ENCODE measurements at regions not wholly inside any gene's neighbourhood (a gene's known extent, or its start where the extent isn't known, plus 50 kb on each side); places are given as distances from the start of the nearest gene placed in this dataset.

- no peaks in the 10 kb centered on the region for H3K27me3 ChIP-seq
- no peaks in the 10 kb centered on the region for H3K4me1 ChIP-seq
- H3K36me3 ChIP-seq = no peaks in the 10 kb centered on the region
- no peak overlapping the region for H3K4me3 ChIP-seq
- H3K9me3 ChIP-seq = no peaks in the 10 kb centered on the region
- intact Hi-C loops (cut with DNase I; ENCODE audit: low total_unique reads) = no loop called here
- no peak overlapping the region for H3K27ac ChIP-seq
- 73 to 83% (median 78%) methylated on average over 5 of the region's 5 CpGs for WGBS, 5 donors
- DNase-seq = no peak
- TF ChIP-seq EP300 (IDR thresholded peaks at IDR 0.05) = no peak
- no peak for TF ChIP-seq CTCF (IDR thresholded peaks at IDR 0.05)
- no peak for TF ChIP-seq POLR2AphosphoS5 (IDR thresholded peaks at IDR 0.05)
- TF ChIP-seq POLR2A (IDR thresholded peaks at IDR 0.05) = no peak
Measured at GRCh38 chr18:78455386-78455785, 524.2 kb upstream of the SALL3 start.

- no peak for DNase-seq
- intact Hi-C loops (cut with DNase I; ENCODE audit: low total_unique reads) = no loop called here
- Histone ChIP-seq H3K4me3 (no peak overlapping the region), H3K27ac (no peak overlapping the region), H3K27me3 (no peaks in the 10 kb centered on the region), H3K36me3 (no peaks in the 10 kb centered on the region), H3K9me3 (no peaks in the 10 kb centered on the region), H3K4me1 (no peaks in the 10 kb centered on the region)
- WGBS, 5 donors = 69 to 84% (median 82%) methylated on average over 13 of the region's 13 CpGs
- TF ChIP-seq CTCF (IDR thresholded peaks at IDR 0.05) (no peak), EP300 (IDR thresholded peaks at IDR 0.05) (no peak), POLR2AphosphoS5 (IDR thresholded peaks at IDR 0.05) (no peak), POLR2A (IDR thresholded peaks at IDR 0.05) (no peak)
Measured at GRCh38 chr18:78457011-78457410, 522.6 kb upstream of the SALL3 start.

- Histone ChIP-seq H3K9me3 (peaks cover 0 to 3% (median 0%) of the 10 kb centered on the region in 4 donors), H3K27ac (no peak overlapping the region), H3K27me3 (no peaks in the 10 kb centered on the region), H3K4me1 (no peaks in the 10 kb centered on the region), H3K36me3 (no peaks in the 10 kb centered on the region), H3K4me3 (no peak overlapping the region)
- DNase-seq = no peak
- intact Hi-C loops (cut with DNase I; ENCODE audit: low total_unique reads) = no loop called here
- TF ChIP-seq CTCF (IDR thresholded peaks at IDR 0.05) = no peak
- TF ChIP-seq EP300 (IDR thresholded peaks at IDR 0.05) = no peak
- TF ChIP-seq POLR2AphosphoS5 (IDR thresholded peaks at IDR 0.05) = no peak
- TF ChIP-seq POLR2A (IDR thresholded peaks at IDR 0.05) = no peak
- 69 to 90% (median 75%) methylated on average over 7 of the region's 7 CpGs for WGBS, 5 donors
Measured at GRCh38 chr18:78457731-78458130, 521.9 kb upstream of the SALL3 start.

GRCh38 chr18:78458356-78458755 is 521.3 kb upstream of the SALL3 start:
- no peaks in the 10 kb centered on the region for H3K27me3 ChIP-seq
- DNase-seq = no peak
- H3K4me3 ChIP-seq = no peak overlapping the region
- H3K4me1 ChIP-seq = no peaks in the 10 kb centered on the region
- TF ChIP-seq POLR2AphosphoS5 (IDR thresholded peaks at IDR 0.05) = no peak
- no peak for TF ChIP-seq POLR2A (IDR thresholded peaks at IDR 0.05)
- TF ChIP-seq CTCF (IDR thresholded peaks at IDR 0.05) = no peak
- TF ChIP-seq EP300 (IDR thresholded peaks at IDR 0.05) = no peak
- no peaks in the 10 kb centered on the region for H3K36me3 ChIP-seq
- intact Hi-C loops (cut with DNase I; ENCODE audit: low total_unique reads) = no loop called here
- H3K9me3 ChIP-seq = peaks cover 0 to 5% (median 0%) of the 10 kb centered on the region in 4 donors
- 87 to 90% (median 90%) methylated on average over 4 of the region's 4 CpGs for WGBS, 5 donors
- no peak overlapping the region for H3K27ac ChIP-seq
